ENCODE measurements at regions not wholly inside any gene's neighbourhood (a gene's known extent, or its start where the extent isn't known, plus 50 kb on each side); places are given as distances from the start of the nearest gene placed in this dataset.

- H3K4me1 ChIP-seq (ENCODE audit: control insufficient read depth in 1 of 2, insufficient read depth in 2 of 2, low read length in 2 of 2), result no peaks in the 10 kb centered on the region
- no TSS peak for BruUV-seq (replicated peaks)
- no peaks in the 10 kb centered on the region for H3K79me2 ChIP-seq (ENCODE audit: insufficient read depth, low read length)
- H3K27me3 ChIP-seq (ENCODE audit: insufficient read depth, low read length), result no peaks in the 10 kb centered on the region
- H3K9ac ChIP-seq (ENCODE audit: low read length), result no peak overlapping the region
- ATAC-seq (no peak), DNase-seq (ENCODE audit: low read depth, low spot score) (no peak)
- TF ChIP-seq JUND (IDR thresholded peaks at IDR 0.05) (no peak), YY1 (IDR thresholded peaks at IDR 0.05; ENCODE audit: extremely low read depth, insufficient replicate concordance, low read depth, low read length) (no peak), REST (IDR thresholded peaks at IDR 0.05; ENCODE audit: low read depth) (no peak)
- no peak overlapping the region for H3K4me2 ChIP-seq (ENCODE audit: low read length)
- no peak overlapping the region for H3K27ac ChIP-seq (ENCODE audit: low read depth, low read length)
- H3K36me3 ChIP-seq (ENCODE audit: control insufficient read depth in 1 of 2, insufficient read depth in 2 of 2, low read length in 2 of 2), result no peaks in the 10 kb centered on the region
- no peak overlapping the region for H3K4me3 ChIP-seq (replicated peaks in 1 of 2; ENCODE audit: low read depth in 1 of 2, low read length in 2 of 2)
- H3K9me2 ChIP-seq (ENCODE audit: insufficient read depth), result no peaks in the 10 kb centered on the region
- intact Hi-C loops (cut with micrococcal nuclease), result no loop called here
- ChIA-PET POLR2A (no interaction called here), RAD21 (ENCODE audit: low non-redundant PET in 1 of 2, low total read pairs in 2 of 2, uncharacterized antibody in 2 of 2, unreplicated experiment in 2 of 2) (no interaction called here), CTCF (interaction anchor here (0.9 kb wide), 1 partner anchor 35 kb away, joined by 3 read pairs; no protein-coding TSS in a partner anchor)
- H3K9me3 ChIP-seq (ENCODE audit: control insufficient read depth in 1 of 2, insufficient read depth in 1 of 2, low read depth in 1 of 2, low read length in 2 of 2), result no peaks in the 10 kb centered on the region
- no peak overlapping the region for H2AFZ ChIP-seq (ENCODE audit: low read depth, low read length, poor library complexity, severe bottlenecking)
- no peaks in the 10 kb centered on the region for H4K20me1 ChIP-seq (ENCODE audit: insufficient read depth)
These were observed 100.1 kb downstream of the TPRA1 start for GRCh38 chr3:127490271-127491023.

- no peaks in the 10 kb centered on the region for H3K9me2 ChIP-seq (ENCODE audit: insufficient read depth)
These were observed 101.2 kb downstream of the TPRA1 start for GRCh38 chr3:127489357-127489756.

More at GRCh38 chr3:127489357-127489756, 101.2 kb downstream of the TPRA1 start:
- no peak overlapping the region for H3K4me3 ChIP-seq (replicated peaks in 1 of 2; ENCODE audit: low read depth in 1 of 2, low read length in 2 of 2)
- H3K9me3 ChIP-seq (ENCODE audit: control insufficient read depth in 1 of 2, insufficient read depth in 1 of 2, low read depth in 1 of 2, low read length in 2 of 2), result no peaks in the 10 kb centered on the region
- no peak overlapping the region for H2AFZ ChIP-seq (ENCODE audit: low read depth, low read length, poor library complexity, severe bottlenecking)
- POLR2A ChIA-PET, result no interaction called here
- DNase-seq (ENCODE audit: low read depth, low spot score), result no peak
- H3K27ac ChIP-seq (ENCODE audit: low read depth, low read length), result no peak overlapping the region
- ATAC-seq, result no peak
- no peaks in the 10 kb centered on the region for H4K20me1 ChIP-seq (ENCODE audit: insufficient read depth)
- no peaks in the 10 kb centered on the region for H3K79me2 ChIP-seq (ENCODE audit: insufficient read depth, low read length)
- CTCF ChIA-PET, result no interaction called here
- H3K4me2 ChIP-seq (ENCODE audit: low read length), result no peak overlapping the region
- H3K27me3 ChIP-seq (ENCODE audit: insufficient read depth, low read length), result no peaks in the 10 kb centered on the region
- intact Hi-C loops (cut with micrococcal nuclease), result no loop called here
- RAD21 ChIA-PET (ENCODE audit: low non-redundant PET in 1 of 2, low total read pairs in 2 of 2, uncharacterized antibody in 2 of 2, unreplicated experiment in 2 of 2), result no interaction called here
- H3K4me1 ChIP-seq (ENCODE audit: control insufficient read depth in 1 of 2, insufficient read depth in 2 of 2, low read length in 2 of 2), result no peaks in the 10 kb centered on the region
- no peak overlapping the region for H3K9ac ChIP-seq (ENCODE audit: low read length)
- no peaks in the 10 kb centered on the region for H3K36me3 ChIP-seq (ENCODE audit: control insufficient read depth in 1 of 2, insufficient read depth in 2 of 2, low read length in 2 of 2)
- TF ChIP-seq ZFX (IDR thresholded peaks at IDR 0.05), result no peak
- no peak for TF ChIP-seq SP1 (IDR thresholded peaks at IDR 0.05; ENCODE audit: low read depth)
- TF ChIP-seq EZH2 (IDR thresholded peaks at IDR 0.05), result no peak
- no peak for TF ChIP-seq ZBTB33 (IDR thresholded peaks at IDR 0.05; ENCODE audit: extremely low read depth, insufficient replicate concordance, low read length)
- TF ChIP-seq SRF (IDR thresholded peaks at IDR 0.05; ENCODE audit: low read depth), result no peak
- no TSS peak for BruUV-seq (replicated peaks)

Data from HCT116 (cell line).